A549 (cell line): ENCODE measurements at regions not wholly inside any gene's neighbourhood (a gene's known extent, or its start where the extent isn't known, plus 50 kb on each side); places are given as distances from the start of the nearest gene placed in this dataset.

ENCODE experiments used
- ATAC-seq, 2 experiments: fragments of 200-7000 bp in 1 of 2; fragments of >200 bp in 1 of 2; cut with Nextera tagmentation in 1 of 2; cut with Tn5 transposase in 1 of 2; 3 replicates each; pipeline versions ENCODE4 v1.8.0 to v1.9.1; 2018 to 2020; ENCODE audit warnings: mild to moderate bottlenecking in 1 of 2, moderate library complexity in 1 of 2
- CTCF ChIA-PET: fragments of 300-600 bp; sonication (Branson Sonifier 250); formaldehyde crosslinking; extraction: SDS; loops from one replicate; lab custom pipeline; 2021; ENCODE audit warnings: antibody characterized with exemption, inconsistent platforms; lab: Yijun Ruan, JAX
- POLR2A ChIA-PET: fragments of 350-600 bp; formaldehyde crosslinking; extraction: SDS; loops from one replicate; lab custom pipeline; 2021; ENCODE audit warnings: antibody characterized with exemption, inconsistent platforms; lab: Yijun Ruan, JAX
- DNase-seq, 2 experiments: peaks; one replicate each; pipeline versions ENCODE4 v3.0.0 to v3.0.0-alpha.2; 2011 to 2016; ENCODE audit warnings: low read depth in 1 of 2, low spot score in 1 of 2
- FAIRE-seq: peaks from 2 replicates; lab custom pipeline; 2011; peaks lifted over from hg19 to GRCh38; lab: Jason Lieb, UNC
- H3K27ac ChIP-seq, 2 experiments: fragments of >200 bp; sonication (Bioruptor Twin); formaldehyde crosslinking; 3 replicates each; pipeline ENCODE4 v1.5.1; 2016 to 2017
- H3K4me1 ChIP-seq: fragments of >200 bp; sonication (Bioruptor Twin); formaldehyde crosslinking; 3 replicates; pipeline ENCODE4 v1.6.1; 2016
- H3K4me2 ChIP-seq: fragments of >200 bp; sonication (Bioruptor Twin); formaldehyde crosslinking; 3 replicates; pipeline ENCODE4 v1.6.1; 2016
- H3K4me3 ChIP-seq: fragments of >200 bp; sonication (Bioruptor Twin); formaldehyde crosslinking; 3 replicates; pipeline ENCODE4 v1.5.1; 2016
- H3K9me3 ChIP-seq: fragments of >200 bp; sonication (Bioruptor Twin); formaldehyde crosslinking; 3 replicates; pipeline ENCODE4 v1.6.1; 2016
- BHLHE40 ChIP-seq: IDR thresholded peaks from 2 replicates; pipeline ENCODE4 v1.6.1; 2012; ENCODE audit warnings: low read depth, low read length, inconsistent platforms
- CHD2 ChIP-seq: fragments of 150-350 bp; IDR thresholded peaks from 2 replicates; pipeline ENCODE4 v1.6.1; 2014; ENCODE audit warnings: low read length; ENCODE audit not compliant: partially characterized antibody
- CHD4 ChIP-seq: fragments of 200-600 bp; sonication (generic); IDR thresholded peaks from 2 replicates; pipeline ENCODE4 v1.6.1; 2016; ENCODE audit warnings: antibody characterized with exemption, mild to moderate bottlenecking, borderline replicate concordance
- EP300 ChIP-seq, 2 experiments: fragments of >200 bp; sonication (Bioruptor Twin); formaldehyde crosslinking; IDR thresholded peaks; 2 replicates in 1 of 2; 3 replicates in 1 of 2; pipeline ENCODE4 v1.6.1; 2016 to 2017
- FOSB ChIP-seq: fragments of 250-450 bp; sonication (Bioruptor Pico); IDR thresholded peaks from 2 replicates; pipeline ENCODE4 v1.5.0; 2020; ENCODE audit warnings: mild to moderate bottlenecking, moderate library complexity
- FOSL2 ChIP-seq, 2 experiments: fragments of 450-650 bp in 1 of 2; fragments of >200 bp in 1 of 2; sonication (Bioruptor Twin) in 1 of 2; formaldehyde crosslinking; IDR thresholded peaks; 2 replicates each; pipeline versions ENCODE4 v1.5.0 to v1.6.1; 2016 to 2020; ENCODE audit warnings: mild to moderate bottlenecking in 1 of 2, moderate library complexity in 1 of 2
- HOXA7 ChIP-seq: fragments of 250-450 bp; sonication (Bioruptor Pico); IDR thresholded peaks from 2 replicates; pipeline ENCODE4 v1.5.0; 2020; ENCODE audit warnings: mild to moderate bottlenecking, moderate library complexity
- JUN ChIP-seq, 2 experiments: fragments of >200 bp; sonication (Bioruptor Twin); formaldehyde crosslinking; IDR thresholded peaks; 2 replicates in 1 of 2; 3 replicates in 1 of 2; pipeline ENCODE4 v1.6.1; 2016 to 2017
- KDM5A ChIP-seq: fragments of 200-600 bp; sonication (generic); IDR thresholded peaks from 2 replicates; pipeline ENCODE4 v1.6.1; 2016; ENCODE audit warnings: antibody characterized with exemption, mild to moderate bottlenecking
- MAZ ChIP-seq: fragments of 150-350 bp; IDR thresholded peaks from 2 replicates; pipeline ENCODE4 v1.6.1; 2014; ENCODE audit warnings: antibody characterized with exemption, low read depth, low read length, borderline replicate concordance
- NFE2L2 ChIP-seq: fragments of 150-350 bp; conservative IDR thresholded peaks from 2 replicates; pipeline ENCODE4 v1.6.1; 2014; ENCODE audit warnings: low read length
- POLR2A ChIP-seq: IDR thresholded peaks from 2 replicates; pipeline ENCODE4 v1.6.1; 2012; ENCODE audit warnings: mild to moderate bottlenecking, low read length
- RCOR1 ChIP-seq: fragments of 150-350 bp; IDR thresholded peaks from 2 replicates; pipeline ENCODE4 v1.6.1; 2014; ENCODE audit warnings: antibody characterized with exemption, low read length, low read depth
- RNF2 ChIP-seq: fragments of 200-600 bp; sonication (generic); IDR thresholded peaks from 2 replicates; pipeline ENCODE4 v1.6.1; 2016; ENCODE audit warnings: low read depth, mild to moderate bottlenecking, antibody characterized with exemption, moderate library complexity, borderline replicate concordance
- SMC3 ChIP-seq: fragments of >200 bp; sonication (Bioruptor Twin); formaldehyde crosslinking; IDR thresholded peaks from 3 replicates; pipeline ENCODE4 v1.6.1; 2018; ENCODE audit warnings: inconsistent platforms
- TFCP2L1 ChIP-seq: fragments of 250-450 bp; sonication (Bioruptor Pico); IDR thresholded peaks from 2 replicates; pipeline ENCODE4 v1.5.0; 2021; ENCODE audit warnings: mild to moderate bottlenecking
- ZC3H11A ChIP-seq: fragments of 450-650 bp; IDR thresholded peaks from 2 replicates; pipeline ENCODE4 v1.6.1; 2014; ENCODE audit warnings: antibody characterized with exemption, mild to moderate bottlenecking
- ZSCAN20 ChIP-seq: fragments of 250-450 bp; sonication (Bioruptor Pico); IDR thresholded peaks from 2 replicates; pipeline ENCODE4 v1.8.0; 2022; ENCODE audit warnings: mild to moderate bottlenecking, moderate library complexity
- WGBS: methylation state at CpG from one replicate; pipeline ENCODE4 v1.1.6; 2017; ENCODE audit errors: missing lambda C conversion rate; 5-methylcytosine and 5-hydroxymethylcytosine counted together
- TF ChIP-seq, protein P1 (sequence below): IDR thresholded peaks from 2 replicates; pipeline ENCODE4 v1.6.1; 2012
- TF ChIP-seq, protein P2 (sequence below): fragments of >200 bp; sonication (Bioruptor Twin); formaldehyde crosslinking; IDR thresholded peaks from 3 replicates; pipeline ENCODE4 v1.5.1; 2016
- TF ChIP-seq, protein P3 (sequence below): fragments of 250-450 bp; sonication (Bioruptor Pico); IDR thresholded peaks from 2 replicates; pipeline ENCODE4 v1.5.0; 2020; ENCODE audit warnings: low read depth, mild to moderate bottlenecking, moderate library complexity
- TF ChIP-seq, protein P4 (sequence below): fragments of 150-350 bp; IDR thresholded peaks from 2 replicates; pipeline ENCODE4 v1.6.1; 2014; ENCODE audit warnings: low read depth, mild to moderate bottlenecking, low read length
- TF ChIP-seq, protein P5 (sequence below): fragments of 450-650 bp; IDR thresholded peaks from 2 replicates; pipeline ENCODE4 v1.6.1; 2014; ENCODE audit warnings: antibody characterized with exemption
- TF ChIP-seq, protein P6 (sequence below): fragments of 200-600 bp; sonication (generic); IDR thresholded peaks from 2 replicates; pipeline ENCODE4 v1.6.1; 2016; ENCODE audit warnings: antibody characterized with exemption, mild to moderate bottlenecking, moderate library complexity
- TF ChIP-seq, protein P7 (sequence below): fragments of 250-450 bp; sonication (Bioruptor Pico); IDR thresholded peaks from 2 replicates; pipeline ENCODE4 v1.5.0; 2021; ENCODE audit warnings: mild to moderate bottlenecking, moderate library complexity, borderline replicate concordance

DNA sequence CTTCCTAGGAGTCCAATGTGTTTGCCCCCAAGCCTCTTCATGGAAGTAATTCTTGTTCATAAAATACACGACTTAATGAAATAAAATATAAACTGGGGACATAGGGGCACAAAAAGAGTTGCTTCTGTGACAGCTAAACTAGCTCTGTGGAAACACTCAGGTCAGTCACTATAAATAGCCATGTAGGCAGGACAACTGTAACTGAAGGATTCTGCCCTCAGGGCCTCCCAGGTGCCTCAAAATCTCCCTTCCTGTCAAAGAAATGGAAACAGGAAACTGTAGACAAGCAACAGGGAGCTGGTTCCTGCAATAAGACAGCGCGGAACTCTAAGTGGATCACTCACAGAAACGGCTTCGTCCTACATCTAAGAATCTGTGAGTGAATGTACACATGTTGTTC is 178.1 kb upstream of the ZFHX3 start:
- POLR2A ChIA-PET: no interaction called here
- Histone ChIP-seq H3K9me3 (no peaks in the 10 kb centered on the region), H3K4me1 (no peaks in the 10 kb centered on the region), H3K4me2 (no peak overlapping the region), H3K27ac (no peak overlapping the region), H3K4me3 (no peak overlapping the region)
- 86% methylated on average over 5 of the region's 5 CpGs for WGBS
- TF ChIP-seq ZSCAN20 (no peak), RNF2 (no peak), HOXA7 (CRISPR knock-in tag) (no peak), ZC3H11A (no peak), MAZ (no peak), BHLHE40 (no peak), CHD2 (no peak), FOSL2 (IDR thresholded peaks at IDR 0.05) (no peak), FOSL2 (CRISPR knock-in tag; IDR thresholded peaks at IDR 0.05) (no peak), SMC3 (no peak)
- TF ChIP-seq, protein P1, sequence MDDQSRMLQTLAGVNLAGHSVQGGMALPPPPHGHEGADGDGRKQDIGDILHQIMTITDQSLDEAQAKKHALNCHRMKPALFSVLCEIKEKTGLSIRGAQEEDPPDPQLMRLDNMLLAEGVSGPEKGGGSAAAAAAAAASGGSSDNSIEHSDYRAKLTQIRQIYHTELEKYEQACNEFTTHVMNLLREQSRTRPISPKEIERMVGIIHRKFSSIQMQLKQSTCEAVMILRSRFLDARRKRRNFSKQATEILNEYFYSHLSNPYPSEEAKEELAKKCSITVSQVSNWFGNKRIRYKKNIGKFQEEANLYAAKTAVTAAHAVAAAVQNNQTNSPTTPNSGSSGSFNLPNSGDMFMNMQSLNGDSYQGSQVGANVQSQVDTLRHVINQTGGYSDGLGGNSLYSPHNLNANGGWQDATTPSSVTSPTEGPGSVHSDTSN: no peak
- TF ChIP-seq, protein P2, sequence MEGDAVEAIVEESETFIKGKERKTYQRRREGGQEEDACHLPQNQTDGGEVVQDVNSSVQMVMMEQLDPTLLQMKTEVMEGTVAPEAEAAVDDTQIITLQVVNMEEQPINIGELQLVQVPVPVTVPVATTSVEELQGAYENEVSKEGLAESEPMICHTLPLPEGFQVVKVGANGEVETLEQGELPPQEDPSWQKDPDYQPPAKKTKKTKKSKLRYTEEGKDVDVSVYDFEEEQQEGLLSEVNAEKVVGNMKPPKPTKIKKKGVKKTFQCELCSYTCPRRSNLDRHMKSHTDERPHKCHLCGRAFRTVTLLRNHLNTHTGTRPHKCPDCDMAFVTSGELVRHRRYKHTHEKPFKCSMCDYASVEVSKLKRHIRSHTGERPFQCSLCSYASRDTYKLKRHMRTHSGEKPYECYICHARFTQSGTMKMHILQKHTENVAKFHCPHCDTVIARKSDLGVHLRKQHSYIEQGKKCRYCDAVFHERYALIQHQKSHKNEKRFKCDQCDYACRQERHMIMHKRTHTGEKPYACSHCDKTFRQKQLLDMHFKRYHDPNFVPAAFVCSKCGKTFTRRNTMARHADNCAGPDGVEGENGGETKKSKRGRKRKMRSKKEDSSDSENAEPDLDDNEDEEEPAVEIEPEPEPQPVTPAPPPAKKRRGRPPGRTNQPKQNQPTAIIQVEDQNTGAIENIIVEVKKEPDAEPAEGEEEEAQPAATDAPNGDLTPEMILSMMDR: no peak
- TF ChIP-seq, protein P3, sequence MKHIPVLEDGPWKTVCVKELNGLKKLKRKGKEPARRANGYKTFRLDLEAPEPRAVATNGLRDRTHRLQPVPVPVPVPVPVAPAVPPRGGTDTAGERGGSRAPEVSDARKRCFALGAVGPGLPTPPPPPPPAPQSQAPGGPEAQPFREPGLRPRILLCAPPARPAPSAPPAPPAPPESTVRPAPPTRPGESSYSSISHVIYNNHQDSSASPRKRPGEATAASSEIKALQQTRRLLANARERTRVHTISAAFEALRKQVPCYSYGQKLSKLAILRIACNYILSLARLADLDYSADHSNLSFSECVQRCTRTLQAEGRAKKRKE (CRISPR knock-in tag): no peak
- FAIRE-seq (no peak), ATAC-seq (no peak), DNase-seq (no peak)
- CTCF ChIA-PET: interaction anchor here (0.6 to 2.5 kb wide), 2 partner anchors 10 to 332 kb away, joined by 3 to 10 read pairs; no protein-coding TSS in a partner anchor

DNA sequence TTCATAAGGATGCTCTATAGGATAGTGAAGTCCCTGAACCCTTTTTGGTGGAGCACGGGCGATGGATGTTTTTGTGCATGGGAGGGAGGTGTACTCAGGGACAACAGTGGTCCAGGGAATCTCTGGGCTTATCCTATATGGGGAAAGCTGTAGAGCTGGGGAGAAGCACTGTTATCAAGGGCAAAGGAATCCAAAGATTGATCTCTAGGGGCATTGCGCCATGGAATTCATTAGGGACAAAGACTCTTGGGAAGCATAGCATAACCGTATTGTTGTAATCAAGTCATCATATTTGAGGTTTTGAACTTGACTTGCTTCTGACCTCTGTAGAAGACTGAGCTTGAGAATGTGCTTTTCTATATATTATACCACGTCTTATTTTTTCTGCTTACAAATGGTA is 172.9 kb upstream of the ZFHX3 start:
- POLR2A ChIA-PET: no interaction called here
- H3K4me3 ChIP-seq: no peak overlapping the region
- FAIRE-seq (no peak), ATAC-seq (no peak), DNase-seq (no peak)
- no peak overlapping the region for H3K27ac ChIP-seq
- peaks cover 5% of the 10 kb centered on the region; the same call in 1 of the 3 replicates for H3K9me3 ChIP-seq
- no peak overlapping the region for H3K4me2 ChIP-seq
- CTCF ChIA-PET: interaction anchor here (1.2 to 1.3 kb wide), 2 partner anchors 11 to 1148 kb away, joined by 3 read pairs; no protein-coding TSS in a partner anchor
- 60% methylated on average over 5 of the region's 5 CpGs for WGBS
- H3K4me1 ChIP-seq: no peaks in the 10 kb centered on the region
- TF ChIP-seq, protein P4, sequence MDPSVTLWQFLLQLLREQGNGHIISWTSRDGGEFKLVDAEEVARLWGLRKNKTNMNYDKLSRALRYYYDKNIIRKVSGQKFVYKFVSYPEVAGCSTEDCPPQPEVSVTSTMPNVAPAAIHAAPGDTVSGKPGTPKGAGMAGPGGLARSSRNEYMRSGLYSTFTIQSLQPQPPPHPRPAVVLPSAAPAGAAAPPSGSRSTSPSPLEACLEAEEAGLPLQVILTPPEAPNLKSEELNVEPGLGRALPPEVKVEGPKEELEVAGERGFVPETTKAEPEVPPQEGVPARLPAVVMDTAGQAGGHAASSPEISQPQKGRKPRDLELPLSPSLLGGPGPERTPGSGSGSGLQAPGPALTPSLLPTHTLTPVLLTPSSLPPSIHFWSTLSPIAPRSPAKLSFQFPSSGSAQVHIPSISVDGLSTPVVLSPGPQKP: no peak
- TF ChIP-seq TFCP2L1: no peak
- TF ChIP-seq ZC3H11A: no peak
- TF ChIP-seq, protein P5, sequence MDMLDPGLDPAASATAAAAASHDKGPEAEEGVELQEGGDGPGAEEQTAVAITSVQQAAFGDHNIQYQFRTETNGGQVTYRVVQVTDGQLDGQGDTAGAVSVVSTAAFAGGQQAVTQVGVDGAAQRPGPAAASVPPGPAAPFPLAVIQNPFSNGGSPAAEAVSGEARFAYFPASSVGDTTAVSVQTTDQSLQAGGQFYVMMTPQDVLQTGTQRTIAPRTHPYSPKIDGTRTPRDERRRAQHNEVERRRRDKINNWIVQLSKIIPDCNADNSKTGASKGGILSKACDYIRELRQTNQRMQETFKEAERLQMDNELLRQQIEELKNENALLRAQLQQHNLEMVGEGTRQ: no peak
- TF ChIP-seq, protein P6, sequence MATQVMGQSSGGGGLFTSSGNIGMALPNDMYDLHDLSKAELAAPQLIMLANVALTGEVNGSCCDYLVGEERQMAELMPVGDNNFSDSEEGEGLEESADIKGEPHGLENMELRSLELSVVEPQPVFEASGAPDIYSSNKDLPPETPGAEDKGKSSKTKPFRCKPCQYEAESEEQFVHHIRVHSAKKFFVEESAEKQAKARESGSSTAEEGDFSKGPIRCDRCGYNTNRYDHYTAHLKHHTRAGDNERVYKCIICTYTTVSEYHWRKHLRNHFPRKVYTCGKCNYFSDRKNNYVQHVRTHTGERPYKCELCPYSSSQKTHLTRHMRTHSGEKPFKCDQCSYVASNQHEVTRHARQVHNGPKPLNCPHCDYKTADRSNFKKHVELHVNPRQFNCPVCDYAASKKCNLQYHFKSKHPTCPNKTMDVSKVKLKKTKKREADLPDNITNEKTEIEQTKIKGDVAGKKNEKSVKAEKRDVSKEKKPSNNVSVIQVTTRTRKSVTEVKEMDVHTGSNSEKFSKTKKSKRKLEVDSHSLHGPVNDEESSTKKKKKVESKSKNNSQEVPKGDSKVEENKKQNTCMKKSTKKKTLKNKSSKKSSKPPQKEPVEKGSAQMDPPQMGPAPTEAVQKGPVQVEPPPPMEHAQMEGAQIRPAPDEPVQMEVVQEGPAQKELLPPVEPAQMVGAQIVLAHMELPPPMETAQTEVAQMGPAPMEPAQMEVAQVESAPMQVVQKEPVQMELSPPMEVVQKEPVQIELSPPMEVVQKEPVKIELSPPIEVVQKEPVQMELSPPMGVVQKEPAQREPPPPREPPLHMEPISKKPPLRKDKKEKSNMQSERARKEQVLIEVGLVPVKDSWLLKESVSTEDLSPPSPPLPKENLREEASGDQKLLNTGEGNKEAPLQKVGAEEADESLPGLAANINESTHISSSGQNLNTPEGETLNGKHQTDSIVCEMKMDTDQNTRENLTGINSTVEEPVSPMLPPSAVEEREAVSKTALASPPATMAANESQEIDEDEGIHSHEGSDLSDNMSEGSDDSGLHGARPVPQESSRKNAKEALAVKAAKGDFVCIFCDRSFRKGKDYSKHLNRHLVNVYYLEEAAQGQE: no peak
- no peak for TF ChIP-seq KDM5A
- TF ChIP-seq FOSB: no peak
- TF ChIP-seq, protein P7, sequence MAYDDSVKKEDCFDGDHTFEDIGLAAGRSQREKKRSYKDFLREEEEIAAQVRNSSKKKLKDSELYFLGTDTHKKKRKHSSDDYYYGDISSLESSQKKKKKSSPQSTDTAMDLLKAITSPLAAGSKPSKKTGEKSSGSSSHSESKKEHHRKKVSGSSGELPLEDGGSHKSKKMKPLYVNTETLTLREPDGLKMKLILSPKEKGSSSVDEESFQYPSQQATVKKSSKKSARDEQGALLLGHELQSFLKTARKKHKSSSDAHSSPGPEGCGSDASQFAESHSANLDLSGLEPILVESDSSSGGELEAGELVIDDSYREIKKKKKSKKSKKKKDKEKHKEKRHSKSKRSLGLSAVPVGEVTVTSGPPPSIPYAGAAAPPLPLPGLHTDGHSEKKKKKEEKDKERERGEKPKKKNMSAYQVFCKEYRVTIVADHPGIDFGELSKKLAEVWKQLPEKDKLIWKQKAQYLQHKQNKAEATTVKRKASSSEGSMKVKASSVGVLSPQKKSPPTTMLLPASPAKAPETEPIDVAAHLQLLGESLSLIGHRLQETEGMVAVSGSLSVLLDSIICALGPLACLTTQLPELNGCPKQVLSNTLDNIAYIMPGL (CRISPR knock-in tag): no peak
- no peak for TF ChIP-seq NFE2L2
- TF ChIP-seq JUN (IDR thresholded peaks at IDR 0.05): no peak
- no peak for TF ChIP-seq EP300 (IDR thresholded peaks at IDR 0.05)
- no peak for TF ChIP-seq POLR2A
- no peak for TF ChIP-seq CHD4
- TF ChIP-seq, protein P1: no peak
- no peak for TF ChIP-seq RCOR1
